Activated CD4-positive, alpha-beta T cell treated with anti-CD3 and anti-CD28 coated beads for 1 hour (primary cell): ENCODE measurements at regions not wholly inside any gene's neighbourhood (a gene's known extent, or its start where the extent isn't known, plus 50 kb on each side); places are given as distances from the start of the nearest gene placed in this dataset.

Experiments
- DNase-seq: peaks from one replicate; pipeline ENCODE4 v3.0.0-alpha.2; 2020

- DNase-seq = no peak
Measured at GRCh38 chr10:25661632-25662031, 272.4 kb upstream of the MYO3A start.

GRCh38 chr10:25666276-25666675 is 267.8 kb upstream of the MYO3A start:
- no peak for DNase-seq

GRCh38 chr10:25675204-25675603 is 258.8 kb upstream of the MYO3A start:
- DNase-seq = no peak

- no peak for DNase-seq
Measured at GRCh38 chr10:25675615-25676014, 258.4 kb upstream of the MYO3A start.

GRCh38 chr10:25678220-25678619 is 255.8 kb upstream of the MYO3A start:
- no peak for DNase-seq

- DNase-seq = no peak
Measured at GRCh38 chr10:25678666-25679065, 255.4 kb upstream of the MYO3A start.

GRCh38 chr10:25682203-25682851 is 251.7 kb upstream of the MYO3A start:
- DNase-seq = no peak

- DNase-seq = no peak
Measured at GRCh38 chr10:25683344-25683743, 250.7 kb upstream of the MYO3A start.

GRCh38 chr10:25687521-25687920 is 246.5 kb upstream of the MYO3A start:
- DNase-seq = no peak

GRCh38 chr10:25689346-25690100 is 244.5 kb upstream of the MYO3A start:
- DNase-seq = no peak

- no peak for DNase-seq
Measured at GRCh38 chr10:25692761-25693160, 241.3 kb upstream of the MYO3A start.

GRCh38 chr10:25694206-25694933 is 239.7 kb upstream of the MYO3A start:
- DNase-seq = no peak

- no peak for DNase-seq
Measured at GRCh38 chr10:25694971-25695370, 239.1 kb upstream of the MYO3A start.

- DNase-seq = no peak
Measured at GRCh38 chr10:25695586-25695985, 238.4 kb upstream of the MYO3A start.

- no peak for DNase-seq
Measured at GRCh38 chr10:25696013-25696708, 237.9 kb upstream of the MYO3A start.

GRCh38 chr10:25697412-25697811 is 236.6 kb upstream of the MYO3A start:
- DNase-seq = no peak

- DNase-seq = no peak
Measured at GRCh38 chr10:25698638-25699037, 235.4 kb upstream of the MYO3A start.

GRCh38 chr10:25699631-25700030 is 234.4 kb upstream of the MYO3A start:
- no peak for DNase-seq

- DNase-seq = no peak
Measured at GRCh38 chr10:25701652-25702051, 232.4 kb upstream of the MYO3A start.

- DNase-seq = no peak
Measured at GRCh38 chr10:25704622-25705021, 229.4 kb upstream of the MYO3A start.

- no peak for DNase-seq
Measured at GRCh38 chr10:25707572-25707971, 226.5 kb upstream of the MYO3A start.

GRCh38 chr10:25707976-25708671 is 225.9 kb upstream of the MYO3A start:
- DNase-seq = no peak

- DNase-seq = no peak
Measured at GRCh38 chr10:25713894-25714240, 220.2 kb upstream of the MYO3A start.
